Natural killer cell (primary cell): ENCODE measurements at regions not wholly inside any gene's neighbourhood (a gene's known extent, or its start where the extent isn't known, plus 50 kb on each side); places are given as distances from the start of the nearest gene placed in this dataset.

Source experiments
- ATAC-seq, 3 donors: fragments of 150-1000 bp in 2 of 3; fragments of 200-7000 bp in 1 of 3; cut with Tn5 transposase; 1 replicate in 1 of 3; 2 replicates in 2 of 3; pipeline ENCODE4 v1.10.0; 2021; ENCODE audit warnings: mild to moderate bottlenecking in 2 of 3, moderate library complexity in 2 of 3
- DNase-seq, 2 donors: peaks; one replicate each; pipeline versions ENCODE4 v3.0.0 to v3.0.0-alpha.2; 2013 to 2021; ENCODE audit warnings: mixed read lengths in 1 of 2
- H3K27ac ChIP-seq: one replicate; pipeline ENCODE4 v1.5.1; 2013; ENCODE audit warnings: mild to moderate bottlenecking, low read length
- H3K27me3 ChIP-seq: one replicate; pipeline ENCODE4 v1.6.1; 2013; ENCODE audit warnings: low read length; ENCODE audit not compliant: control insufficient read depth, insufficient read depth
- H3K36me3 ChIP-seq: one replicate; pipeline ENCODE4 v1.6.1; 2013; ENCODE audit warnings: low read length; ENCODE audit not compliant: control insufficient read depth, insufficient read depth
- H3K4me1 ChIP-seq: one replicate; pipeline ENCODE4 v1.6.1; 2013; ENCODE audit warnings: low read length; ENCODE audit not compliant: control insufficient read depth, insufficient read depth
- H3K4me3 ChIP-seq: one replicate; pipeline ENCODE4 v1.5.1; 2013; ENCODE audit warnings: low read length
- H3K9me3 ChIP-seq: one replicate; pipeline ENCODE4 v1.6.1; 2013; ENCODE audit warnings: low read length; ENCODE audit not compliant: control insufficient read depth, insufficient read depth
- H3K27ac Mint-ChIP-seq, 2 donors: one replicate each; pipeline ENCODE4 v1.8.0; 2022; ENCODE audit warnings: mild to moderate bottlenecking in 2 of 2, mixed read lengths in 2 of 2, moderate library complexity in 1 of 2
- H3K27me3 Mint-ChIP-seq, 2 donors: one replicate each; pipeline ENCODE4 v1.8.0; 2022; ENCODE audit warnings: low read depth in 2 of 2, mixed read lengths in 2 of 2
- H3K36me3 Mint-ChIP-seq: one replicate; pipeline ENCODE4 v1.8.0; 2022; ENCODE audit warnings: mixed read lengths
- H3K4me1 Mint-ChIP-seq, 2 donors: one replicate each; pipeline ENCODE4 v1.8.0; 2022; ENCODE audit warnings: mixed read lengths in 2 of 2
- H3K4me3 Mint-ChIP-seq: one replicate; pipeline ENCODE4 v1.8.0; 2022; ENCODE audit warnings: mild to moderate bottlenecking, moderate library complexity, mixed read lengths
- H3K9me3 Mint-ChIP-seq, 2 donors: one replicate each; pipeline ENCODE4 v1.8.0; 2022; ENCODE audit warnings: mixed read lengths in 2 of 2
- WGBS: methylation state at CpG from one replicate; pipeline ENCODE4 v1.1.7; 2013; ENCODE audit warnings: missing lambda C conversion rate; ENCODE audit not compliant: insufficient coverage; 5-methylcytosine and 5-hydroxymethylcytosine counted together
- intact Hi-C: fragments of 100-400 bp; cut with micrococcal nuclease; formaldehyde crosslinking; loops from one replicate; pipeline ENCODE4 v1.14.2; 2022
- TF ChIP-seq, protein P1 (sequence below): fragments of 200-600 bp; IDR thresholded peaks from one replicate; pipeline ENCODE4 v1.8.0; 2022; ENCODE audit warnings: antibody characterized with exemption

DNA sequence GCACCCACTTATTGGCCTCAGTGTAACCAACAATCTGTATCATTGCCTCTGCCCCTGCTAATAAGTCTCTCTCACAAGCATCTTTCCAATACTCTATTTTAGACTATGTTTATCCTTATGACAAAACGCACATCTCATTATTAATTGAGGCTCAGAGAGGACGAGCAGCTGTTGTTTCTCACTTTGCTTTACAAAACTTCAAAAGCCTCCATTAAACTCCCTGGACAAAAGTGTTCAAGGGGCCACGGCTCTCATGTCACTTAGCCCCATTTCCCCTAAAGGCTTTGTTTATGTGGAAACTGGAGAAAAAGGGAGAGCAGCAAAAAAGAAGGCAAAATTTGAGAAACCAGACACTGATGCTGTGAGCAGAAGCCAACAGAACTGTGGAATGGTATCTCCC lies 180.0 kb upstream of the LNX1 start:
- Histone ChIP-seq H3K4me3 (no peak overlapping the region), H3K27me3 (no peaks in the 10 kb centered on the region), H3K27ac (no peak overlapping the region), H3K36me3 (no peaks in the 10 kb centered on the region), H3K4me1 (no peaks in the 10 kb centered on the region), H3K9me3 (no peaks in the 10 kb centered on the region)
- DNase-seq (no peak), ATAC-seq (no peak)
- H3K9me3 Mint-ChIP-seq = peaks cover 0 to 2% of the 10 kb centered on the region in 2 donors
- H3K27ac Mint-ChIP-seq = no peak overlapping the region
- no peak overlapping the region for H3K4me3 Mint-ChIP-seq
- TF ChIP-seq, protein P1, sequence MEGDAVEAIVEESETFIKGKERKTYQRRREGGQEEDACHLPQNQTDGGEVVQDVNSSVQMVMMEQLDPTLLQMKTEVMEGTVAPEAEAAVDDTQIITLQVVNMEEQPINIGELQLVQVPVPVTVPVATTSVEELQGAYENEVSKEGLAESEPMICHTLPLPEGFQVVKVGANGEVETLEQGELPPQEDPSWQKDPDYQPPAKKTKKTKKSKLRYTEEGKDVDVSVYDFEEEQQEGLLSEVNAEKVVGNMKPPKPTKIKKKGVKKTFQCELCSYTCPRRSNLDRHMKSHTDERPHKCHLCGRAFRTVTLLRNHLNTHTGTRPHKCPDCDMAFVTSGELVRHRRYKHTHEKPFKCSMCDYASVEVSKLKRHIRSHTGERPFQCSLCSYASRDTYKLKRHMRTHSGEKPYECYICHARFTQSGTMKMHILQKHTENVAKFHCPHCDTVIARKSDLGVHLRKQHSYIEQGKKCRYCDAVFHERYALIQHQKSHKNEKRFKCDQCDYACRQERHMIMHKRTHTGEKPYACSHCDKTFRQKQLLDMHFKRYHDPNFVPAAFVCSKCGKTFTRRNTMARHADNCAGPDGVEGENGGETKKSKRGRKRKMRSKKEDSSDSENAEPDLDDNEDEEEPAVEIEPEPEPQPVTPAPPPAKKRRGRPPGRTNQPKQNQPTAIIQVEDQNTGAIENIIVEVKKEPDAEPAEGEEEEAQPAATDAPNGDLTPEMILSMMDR = no peak
- H3K36me3 Mint-ChIP-seq = no peaks in the 10 kb centered on the region
- intact Hi-C loops = no loop called here
- 71% methylated on average over 3 of the region's 3 CpGs for WGBS
- H3K4me1 Mint-ChIP-seq = no peaks in the 10 kb centered on the region
- H3K27me3 Mint-ChIP-seq = no peaks in the 10 kb centered on the region

DNA sequence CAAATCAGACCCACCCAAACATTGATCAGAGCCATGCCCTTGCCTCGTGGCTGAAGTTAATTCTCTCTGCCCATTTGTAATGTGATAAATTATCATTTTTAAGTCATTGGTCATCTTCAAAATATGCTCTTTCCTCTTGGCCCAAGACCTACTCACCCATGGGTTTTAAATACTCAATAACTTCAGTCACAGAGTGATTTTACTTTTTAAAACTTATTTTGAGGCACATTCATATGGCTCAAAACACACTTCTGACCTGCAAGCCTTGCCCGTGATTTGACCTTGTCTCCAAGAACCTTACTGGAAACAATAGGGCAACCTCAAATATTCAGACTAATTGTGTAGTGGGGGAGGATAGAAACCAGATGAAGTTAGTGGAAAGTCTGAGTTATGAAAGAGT lies 176.2 kb upstream of the LNX1 start:
- H3K4me3 ChIP-seq = no peak overlapping the region
- Mint-ChIP-seq H3K27me3 (no peaks in the 10 kb centered on the region), H3K4me3 (no peak overlapping the region), H3K27ac (no peak overlapping the region), H3K4me1 (no peaks in the 10 kb centered on the region), H3K9me3 (peaks cover 0 to 2% of the 10 kb centered on the region in 2 donors), H3K36me3 (no peaks in the 10 kb centered on the region)
- intact Hi-C loops = no loop called here
- H3K36me3 ChIP-seq = no peaks in the 10 kb centered on the region
- ATAC-seq (no peak), DNase-seq (no peak)
- TF ChIP-seq, protein P1 = no peak
- no peaks in the 10 kb centered on the region for H3K27me3 ChIP-seq
- H3K4me1 ChIP-seq = no peaks in the 10 kb centered on the region
- 83% methylated on average over 1 of the region's 2 CpGs for WGBS
- no peak overlapping the region for H3K27ac ChIP-seq
- H3K9me3 ChIP-seq = no peaks in the 10 kb centered on the region

DNA sequence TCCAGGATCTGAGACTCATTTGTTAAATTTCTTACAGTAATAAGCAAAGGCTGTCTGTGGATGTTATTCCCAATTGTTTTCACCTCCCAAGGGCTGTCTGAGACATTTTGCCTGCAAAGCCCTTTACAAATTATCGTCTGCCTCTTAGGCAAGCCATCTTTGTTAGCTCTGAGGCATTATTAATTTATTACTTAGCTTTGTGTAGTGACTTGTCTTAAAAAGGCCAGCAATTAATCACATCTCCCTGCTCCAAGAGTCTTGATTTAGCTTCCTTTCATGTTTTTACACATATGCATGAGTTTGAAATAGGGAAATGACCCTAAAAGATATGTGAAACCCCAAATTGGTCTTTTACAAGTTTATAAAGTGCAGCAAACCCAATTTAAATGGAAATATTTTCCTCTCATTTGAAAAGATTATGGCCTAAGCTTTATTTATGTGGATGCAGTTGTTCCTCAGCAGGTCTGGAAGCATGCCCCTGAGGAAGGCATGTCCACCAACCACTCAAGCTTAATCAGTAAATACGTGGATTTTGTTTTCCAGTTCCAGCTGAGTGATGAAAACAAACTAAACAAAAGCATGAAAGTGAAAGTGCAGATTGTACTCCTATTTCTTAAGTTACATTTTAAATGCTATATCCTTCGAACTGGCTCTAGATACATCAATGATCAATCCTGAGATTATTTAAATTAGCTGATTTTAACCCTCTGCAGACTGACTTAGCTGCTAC lies 173.6 kb upstream of the LNX1 start:
- H3K27me3 Mint-ChIP-seq = no peaks in the 10 kb centered on the region
- no peak overlapping the region for H3K27ac Mint-ChIP-seq
- ATAC-seq (no peak), DNase-seq (no peak)
- H3K9me3 ChIP-seq = no peaks in the 10 kb centered on the region
- no peak overlapping the region for H3K4me3 ChIP-seq
- intact Hi-C loops = no loop called here
- no peaks in the 10 kb centered on the region for H3K36me3 Mint-ChIP-seq
- no peaks in the 10 kb centered on the region for H3K36me3 ChIP-seq
- TF ChIP-seq, protein P1 = no peak
- H3K4me3 Mint-ChIP-seq = no peak overlapping the region
- H3K27me3 ChIP-seq = no peaks in the 10 kb centered on the region
- no peaks in the 10 kb centered on the region for H3K4me1 ChIP-seq
- H3K4me1 Mint-ChIP-seq = no peaks in the 10 kb centered on the region
- peaks cover 2 to 3% of the 10 kb centered on the region in 2 donors for H3K9me3 Mint-ChIP-seq
- 75% methylated on average over 2 of the region's 3 CpGs for WGBS
- H3K27ac ChIP-seq = no peak overlapping the region
